ENCODE measurements at regions not wholly inside any gene's neighbourhood (a gene's known extent, or its start where the extent isn't known, plus 50 kb on each side); places are given as distances from the start of the nearest gene placed in this dataset.
A peak's percentile ranks its signal among the peaks of the same experiment; 100 is the strongest.

DNA sequence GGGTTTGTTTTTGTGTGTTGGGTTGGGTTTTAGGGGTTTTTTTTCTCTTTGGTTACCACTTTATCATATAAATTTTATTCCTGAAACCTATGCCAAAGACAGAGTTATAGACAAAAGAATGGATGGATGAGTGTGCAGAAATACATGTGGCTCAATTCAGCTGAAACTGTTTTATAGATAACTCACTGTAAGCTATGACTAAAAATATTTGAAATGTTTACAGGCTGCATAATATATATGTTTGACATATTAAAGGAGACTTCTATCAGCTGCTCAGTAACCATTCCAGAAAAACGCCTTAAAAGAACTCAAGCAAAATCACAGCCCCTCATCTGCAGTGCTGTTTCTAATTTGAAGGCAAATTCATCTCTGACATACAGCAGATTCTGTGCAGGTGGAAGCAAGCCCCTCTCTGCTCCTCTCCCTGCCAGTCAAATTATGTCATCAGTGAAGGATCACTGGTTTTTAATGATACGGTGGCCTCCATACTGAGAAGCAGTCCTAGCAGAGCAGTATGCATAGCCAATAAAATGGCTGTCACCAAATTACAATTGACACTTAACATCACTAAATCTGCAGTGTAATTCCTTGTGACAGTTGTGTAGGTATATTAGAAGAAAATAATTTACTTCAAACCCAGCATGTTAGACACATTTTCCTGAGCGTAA, 301.6 kb downstream of the NR2F1-AS1 start:
- DNase-seq (ENCODE audit: low read depth), result no peak

DNA sequence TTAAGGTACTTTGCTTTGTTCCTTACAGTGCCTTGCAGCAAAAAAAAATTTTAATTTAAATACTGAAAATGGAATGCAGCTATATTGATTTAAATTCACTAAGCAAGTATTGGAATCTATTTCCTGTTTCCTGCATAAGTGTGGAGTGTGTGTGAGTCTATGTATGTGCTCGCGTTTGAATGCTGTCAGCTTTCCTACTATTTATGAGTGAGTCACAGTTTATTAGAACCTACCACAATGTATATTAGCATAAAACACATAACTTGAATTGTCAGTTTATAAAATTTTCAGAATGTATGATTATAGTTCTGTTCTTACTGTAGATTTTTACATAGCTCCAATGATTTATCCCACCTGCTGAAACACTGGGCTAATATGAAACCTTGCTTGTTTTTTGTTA, 302.1 kb downstream of the NR2F1-AS1 start:
- no peak for DNase-seq (ENCODE audit: low read depth)

DNA sequence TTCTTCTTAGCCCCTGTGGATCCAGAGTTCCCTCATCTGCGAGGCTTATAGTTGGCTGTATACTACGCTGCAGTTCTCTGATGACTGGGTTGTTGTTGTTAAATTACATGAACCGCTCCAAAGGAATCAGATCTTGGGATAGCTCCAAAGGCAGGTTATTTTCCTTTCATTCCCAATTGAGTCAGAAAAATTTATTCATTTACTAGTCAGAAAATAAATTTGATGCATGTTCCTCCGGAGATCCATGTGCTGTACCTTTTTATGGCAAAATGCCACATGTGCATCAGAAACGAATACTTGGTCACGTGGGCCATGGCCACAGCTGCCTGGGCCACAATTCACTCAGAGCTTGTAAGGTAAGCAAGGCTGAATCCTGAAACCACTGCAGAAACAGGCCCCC, 304.0 kb downstream of the NR2F1-AS1 start:
- no peak for DNase-seq (ENCODE audit: low read depth)

DNA sequence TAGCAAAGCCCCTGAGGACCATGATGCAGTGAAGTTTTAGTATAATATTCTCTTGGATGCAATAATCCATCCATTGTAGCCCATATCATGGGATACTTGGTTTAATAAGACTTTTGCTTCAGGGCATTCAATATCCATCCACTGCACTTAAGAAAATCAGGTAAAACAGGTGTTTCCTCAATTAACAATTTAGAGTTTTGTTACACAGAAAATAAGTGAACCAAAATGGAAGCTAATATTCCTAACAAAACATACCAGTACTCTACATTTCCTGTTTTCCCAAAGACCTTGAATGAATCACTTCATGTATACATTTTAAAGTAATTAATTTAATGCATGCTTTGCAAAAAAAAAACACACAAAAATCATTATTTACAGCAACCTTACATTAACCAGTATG, 305.6 kb downstream of the NR2F1-AS1 start:
- DNase-seq (ENCODE audit: low read depth), result no peak

DNA sequence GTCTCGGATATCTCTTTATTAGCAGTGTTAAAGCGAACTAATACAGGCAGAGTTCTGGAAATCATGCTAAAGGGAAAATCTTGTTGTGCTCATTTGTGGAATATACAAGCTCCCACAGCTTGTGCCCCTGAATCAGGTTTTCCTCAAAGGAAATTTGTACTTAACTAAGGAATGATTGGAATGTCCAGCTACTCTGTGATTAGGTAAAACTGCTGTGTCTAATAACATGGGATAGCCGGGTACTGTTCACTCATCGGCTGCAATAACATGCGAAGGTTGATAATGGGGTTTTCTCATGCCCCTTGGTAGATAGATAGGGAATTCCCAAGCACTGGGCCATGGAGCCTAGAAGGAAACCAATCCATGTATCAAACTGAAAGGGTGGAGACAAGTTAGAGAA, 306.7 kb downstream of the NR2F1-AS1 start:
- DNase-seq (ENCODE audit: low read depth), result no peak

DNA sequence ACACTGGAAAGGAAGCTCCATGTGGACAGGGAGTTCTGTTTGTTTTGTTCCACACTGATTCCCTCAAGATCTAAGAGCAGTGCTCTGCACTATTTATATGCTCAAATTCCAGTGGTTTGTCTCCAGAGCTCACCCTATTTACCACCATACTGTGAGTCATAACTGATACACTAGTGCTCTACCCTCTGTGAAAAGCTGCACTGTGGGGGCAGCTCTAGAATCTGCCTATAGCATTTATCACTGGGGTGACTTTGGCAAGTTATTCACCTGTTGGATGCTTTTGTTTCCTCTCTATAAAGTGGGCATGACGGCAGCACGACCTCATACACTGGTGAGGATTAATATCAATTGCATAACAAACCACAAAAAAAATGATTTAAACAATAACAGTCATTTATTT, 307.8 kb downstream of the NR2F1-AS1 start:
- peak; percentile 67 for DNase-seq (ENCODE audit: low read depth)

DNA sequence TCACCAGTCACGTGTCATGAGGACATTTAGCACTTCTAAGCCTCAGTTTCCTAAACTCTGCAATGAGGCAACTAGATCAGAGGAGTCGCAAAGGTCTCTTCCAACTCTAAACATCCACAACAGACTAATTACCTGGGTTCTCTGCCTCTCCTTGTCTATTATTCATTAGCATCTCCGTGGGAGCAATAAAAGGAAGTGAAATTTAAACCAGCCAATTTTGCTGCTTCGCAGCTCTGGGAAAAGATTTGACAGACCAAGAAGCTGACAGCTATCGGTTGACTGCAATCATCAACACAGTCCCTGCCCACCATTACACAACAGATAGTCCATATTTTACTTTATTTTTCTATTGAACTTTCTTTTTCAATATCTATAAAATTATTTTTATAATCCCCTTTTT, 308.9 kb downstream of the NR2F1-AS1 start:
- DNase-seq (ENCODE audit: low read depth), result no peak

DNA sequence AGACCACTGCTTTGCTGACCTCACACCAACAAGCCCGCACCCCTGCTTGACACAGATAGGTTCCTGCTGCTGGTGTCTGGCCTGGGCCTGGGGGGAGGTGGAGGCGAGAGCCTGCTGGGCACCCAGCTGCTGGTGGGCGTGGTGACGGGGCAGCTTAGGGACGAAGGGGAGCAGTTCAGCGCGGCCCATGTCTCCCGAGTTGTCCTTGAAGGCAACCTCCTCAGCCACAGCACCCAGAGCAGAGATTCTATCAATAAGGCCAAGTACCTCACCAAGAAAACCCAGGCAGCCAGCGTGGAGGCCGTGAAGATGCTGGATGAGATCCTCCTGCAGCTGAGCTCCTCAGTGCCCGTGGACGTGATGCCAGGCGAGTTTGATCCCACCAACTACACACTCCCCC, 313.3 kb downstream of the NR2F1-AS1 start:
- DNase-seq (ENCODE audit: low read depth), result no peak

DNA sequence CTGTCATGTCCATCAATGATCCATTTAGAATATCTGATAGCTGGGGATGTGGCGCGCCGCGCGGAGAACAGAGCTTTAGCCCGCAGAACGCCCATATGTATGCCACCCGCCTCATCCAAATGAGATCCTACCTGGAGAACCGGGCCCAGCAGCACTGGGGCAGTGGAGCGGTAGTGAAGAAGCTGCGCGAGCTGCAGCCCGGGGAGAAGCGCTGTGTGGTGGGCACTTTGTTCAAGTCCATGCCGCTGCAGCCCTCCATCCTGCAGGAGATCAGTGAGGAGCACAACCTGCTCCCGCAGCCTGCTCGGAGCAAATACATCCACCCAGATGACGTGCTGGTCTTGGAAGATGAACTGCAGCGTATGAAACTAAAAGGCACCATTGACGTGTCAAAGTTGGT, 313.7 kb downstream of the NR2F1-AS1 start:
- DNase-seq (ENCODE audit: low read depth), result no peak

DNA sequence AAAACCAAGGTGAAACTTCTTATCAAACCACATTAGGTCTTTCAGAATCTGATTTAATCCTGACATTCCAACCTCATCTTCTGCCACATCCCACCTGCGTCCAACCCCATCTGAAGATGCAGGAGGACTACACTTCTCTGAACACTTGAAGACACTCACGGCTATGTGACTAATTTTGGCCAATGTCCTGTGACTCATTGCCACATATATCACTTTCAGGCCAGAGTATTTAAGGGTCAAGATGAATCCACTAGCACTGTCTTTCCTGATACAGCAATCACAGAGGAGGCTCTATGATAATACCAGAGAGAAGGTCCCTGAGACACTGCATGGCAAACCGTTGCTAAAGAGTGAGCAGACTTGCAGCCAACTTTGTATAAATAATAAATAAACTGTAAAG, 323.4 kb downstream of the NR2F1-AS1 start:
- peak; percentile 28 for DNase-seq (ENCODE audit: low read depth)

DNA sequence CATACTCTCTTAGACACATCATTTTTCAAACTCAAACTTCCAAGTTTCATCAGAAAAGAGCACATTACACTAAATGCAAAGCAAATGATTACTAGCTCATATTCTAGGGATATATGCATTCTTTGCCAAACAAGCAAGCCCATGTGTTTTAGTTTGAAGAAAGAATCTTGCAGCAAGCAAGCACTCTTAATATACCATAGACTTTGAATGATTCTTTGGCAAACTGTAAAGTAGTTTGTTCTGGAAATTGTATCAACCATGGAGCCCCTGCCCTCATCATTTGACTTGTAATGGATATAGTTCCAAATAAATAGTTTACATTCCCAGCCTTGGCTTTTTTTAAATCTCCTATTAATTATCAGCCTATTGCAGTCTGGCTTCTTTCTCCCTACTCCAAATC, 325.2 kb downstream of the NR2F1-AS1 start:
- no peak for DNase-seq (ENCODE audit: low read depth)

DNA sequence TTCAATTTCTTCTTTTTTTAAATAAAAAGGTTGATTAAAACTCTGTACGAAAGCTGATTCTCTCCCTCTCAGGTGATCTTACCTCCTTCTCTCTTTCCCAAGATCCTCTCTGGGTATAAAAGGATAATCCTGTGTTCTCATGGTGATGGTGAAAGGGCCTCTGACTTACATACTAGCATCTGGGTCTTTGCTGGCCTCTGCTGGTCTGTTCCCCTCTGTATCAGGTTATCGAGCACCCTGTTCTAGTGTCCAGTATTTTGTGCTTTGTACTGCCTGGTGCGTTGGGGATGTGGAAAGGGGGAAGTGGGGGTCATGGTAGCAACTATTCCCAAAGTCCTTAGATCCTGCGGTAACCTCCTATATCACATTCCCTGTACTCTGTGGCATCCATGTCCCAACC, 328.9 kb downstream of the NR2F1-AS1 start:
- DNase-seq (ENCODE audit: low read depth), result peak; percentile 11

DNA sequence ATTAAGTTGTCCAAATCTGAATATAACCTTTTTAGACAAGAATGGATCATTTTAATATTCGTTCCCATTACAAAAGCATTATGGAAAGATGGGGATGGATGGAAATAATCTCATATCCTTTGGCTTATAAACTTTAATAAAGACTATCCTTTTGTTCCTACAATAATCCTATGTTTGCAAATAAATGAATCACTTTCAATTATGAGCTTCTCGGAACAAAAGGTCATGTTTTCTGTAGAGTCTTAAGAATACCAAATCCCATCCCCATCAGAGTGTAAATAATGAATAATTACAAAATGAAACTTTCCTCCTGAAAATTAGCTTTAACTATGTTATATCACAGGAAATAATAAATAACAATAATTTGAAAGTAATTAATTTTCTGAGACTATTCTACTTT, 329.7 kb downstream of the NR2F1-AS1 start:
- no peak for DNase-seq (ENCODE audit: low read depth)

DNA sequence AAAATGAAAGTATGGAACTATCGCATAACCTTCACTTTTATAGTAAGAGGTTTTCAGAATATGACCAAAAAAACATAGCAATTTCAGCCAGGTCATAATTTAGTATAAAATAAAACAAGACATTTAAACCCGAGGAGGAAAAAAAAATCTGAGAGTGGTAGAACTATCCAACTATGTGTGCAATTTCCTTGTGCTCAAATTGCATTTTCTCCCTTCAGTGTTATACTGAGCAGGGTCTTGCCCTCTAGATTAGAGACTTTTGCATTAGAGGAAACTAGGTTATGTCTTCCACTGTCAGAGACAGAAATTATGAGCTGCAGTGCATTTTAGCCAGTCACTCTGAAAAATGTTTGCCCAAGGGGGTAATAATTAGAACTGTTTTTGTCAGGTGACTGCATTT, 330.6 kb downstream of the NR2F1-AS1 start:
- DNase-seq (ENCODE audit: low read depth), result no peak

DNA sequence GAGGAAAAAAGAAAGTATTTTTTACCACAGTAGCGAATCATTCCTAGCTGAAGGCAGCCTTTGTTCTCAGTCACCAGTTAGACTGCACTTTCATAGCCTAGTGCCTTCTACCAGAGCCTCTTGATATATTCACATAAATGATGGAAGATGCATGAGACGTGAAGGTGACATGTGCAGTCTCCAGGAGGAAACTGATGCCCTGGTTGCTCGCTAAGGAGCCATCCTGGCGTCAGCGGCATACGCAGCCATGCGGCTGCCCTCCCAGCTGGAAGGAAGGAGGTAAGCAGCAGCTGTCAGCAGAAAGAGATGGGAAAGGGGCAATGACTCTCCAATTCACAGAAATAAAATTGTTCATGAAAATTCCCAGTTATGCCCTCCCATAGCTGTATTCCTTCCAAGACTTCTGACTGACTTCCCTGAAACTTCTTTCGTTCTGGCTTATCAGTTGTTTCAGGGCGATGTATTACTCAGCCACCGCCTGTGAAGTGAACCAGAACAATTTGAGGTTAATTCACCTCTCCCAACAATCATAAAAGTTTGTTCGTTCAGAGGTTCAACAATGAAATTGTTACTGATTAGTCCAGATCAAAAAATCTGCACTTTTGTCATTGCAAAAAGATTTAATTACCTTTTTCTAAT, 331.2 kb downstream of the NR2F1-AS1 start:
- no peak for DNase-seq (ENCODE audit: low read depth)

DNA sequence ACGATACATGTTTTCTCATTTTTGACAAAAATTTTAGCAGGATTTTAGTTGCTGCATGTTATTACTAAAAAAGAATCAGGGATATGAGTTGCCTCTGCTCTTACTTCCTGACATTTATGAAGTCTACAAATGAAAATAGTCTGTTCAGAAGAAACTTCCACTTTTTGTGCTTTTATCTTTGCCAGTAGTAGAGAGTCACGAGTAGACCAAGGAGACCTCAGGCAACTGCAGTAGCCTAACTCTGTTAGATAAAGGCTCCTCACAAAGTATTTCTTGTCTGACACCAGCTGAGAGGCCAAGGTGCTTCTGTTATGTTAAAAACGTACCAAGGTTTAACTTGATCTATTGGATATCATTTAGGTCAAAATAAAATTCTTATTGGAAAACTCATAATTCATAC, 333.9 kb downstream of the NR2F1-AS1 start:
- DNase-seq (ENCODE audit: low read depth), result no peak

DNA sequence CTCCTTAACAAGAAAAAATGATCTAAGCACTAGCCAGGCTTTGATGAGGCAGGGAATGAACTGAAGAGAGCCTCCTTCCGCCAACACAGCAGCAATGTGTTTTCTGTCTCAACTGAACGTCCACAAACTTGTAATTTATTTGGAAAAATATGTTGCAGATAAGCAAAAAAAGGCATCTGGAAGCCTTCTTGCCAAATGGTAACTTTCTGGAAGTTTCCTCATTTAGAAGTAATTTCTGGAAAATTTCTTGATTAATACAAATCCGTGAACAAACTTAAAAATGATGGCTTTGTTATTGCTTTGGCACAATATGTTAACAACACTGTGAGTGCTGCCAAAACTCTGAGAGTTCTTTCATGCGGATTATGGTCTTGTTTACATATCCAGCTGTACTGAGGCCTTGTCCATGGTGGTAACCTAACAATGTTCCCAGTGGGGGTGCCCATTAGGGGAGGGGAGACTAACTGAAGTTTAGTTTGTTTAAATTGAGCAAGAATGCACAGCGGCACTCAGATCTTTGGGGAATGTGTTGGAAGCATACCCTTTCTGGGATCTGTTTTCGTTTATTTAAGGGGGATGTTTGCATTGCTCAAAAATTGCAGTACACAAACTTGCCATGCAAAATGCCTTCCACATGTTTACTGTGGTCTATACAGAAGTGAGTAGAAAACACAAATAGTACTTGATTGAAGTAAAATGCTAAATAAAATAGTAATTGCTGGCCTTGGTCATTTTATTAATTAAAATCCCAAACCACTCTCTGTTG, 334.7 kb downstream of the NR2F1-AS1 start:
- DNase-seq (ENCODE audit: low read depth), result no peak

DNA sequence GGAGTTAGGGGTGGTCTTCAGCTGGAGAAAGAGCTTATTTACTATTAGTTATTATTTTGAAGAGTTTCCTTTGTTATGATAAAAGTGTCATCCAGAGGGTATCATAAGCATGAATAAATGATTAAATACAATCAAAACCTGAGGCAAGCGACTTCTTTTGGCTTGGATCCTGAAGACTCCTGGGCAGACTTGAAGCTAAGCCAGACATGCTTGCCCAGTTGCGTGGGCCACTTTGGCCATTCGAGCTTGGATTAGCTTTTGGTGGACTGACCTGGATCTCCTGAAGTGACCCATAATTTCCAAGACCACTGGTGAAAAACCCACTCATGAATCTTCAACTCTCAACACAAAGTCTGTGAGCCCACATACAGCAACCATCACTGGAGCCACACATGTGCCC, 335.8 kb downstream of the NR2F1-AS1 start:
- DNase-seq (ENCODE audit: low read depth), result no peak

DNA sequence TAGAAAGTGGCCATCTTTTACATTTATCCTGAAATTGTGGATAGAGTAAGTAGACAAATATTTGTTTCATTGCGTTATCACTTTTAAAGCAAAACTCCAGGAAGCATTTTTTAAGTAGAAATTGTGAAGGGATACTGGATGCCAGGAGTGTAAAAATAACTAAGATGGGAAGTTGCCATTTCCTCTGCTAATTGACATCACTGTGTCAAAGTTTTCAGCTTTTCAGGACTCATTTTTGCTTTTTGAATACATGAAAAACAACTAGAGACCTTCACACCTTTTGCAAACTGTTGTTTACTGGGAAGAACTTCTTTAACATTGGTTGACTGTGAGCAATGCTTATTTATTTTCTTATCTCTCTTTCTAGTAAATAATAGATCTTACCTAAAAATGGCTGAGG, 337.5 kb downstream of the NR2F1-AS1 start:
- no peak for DNase-seq (ENCODE audit: low read depth)

DNA sequence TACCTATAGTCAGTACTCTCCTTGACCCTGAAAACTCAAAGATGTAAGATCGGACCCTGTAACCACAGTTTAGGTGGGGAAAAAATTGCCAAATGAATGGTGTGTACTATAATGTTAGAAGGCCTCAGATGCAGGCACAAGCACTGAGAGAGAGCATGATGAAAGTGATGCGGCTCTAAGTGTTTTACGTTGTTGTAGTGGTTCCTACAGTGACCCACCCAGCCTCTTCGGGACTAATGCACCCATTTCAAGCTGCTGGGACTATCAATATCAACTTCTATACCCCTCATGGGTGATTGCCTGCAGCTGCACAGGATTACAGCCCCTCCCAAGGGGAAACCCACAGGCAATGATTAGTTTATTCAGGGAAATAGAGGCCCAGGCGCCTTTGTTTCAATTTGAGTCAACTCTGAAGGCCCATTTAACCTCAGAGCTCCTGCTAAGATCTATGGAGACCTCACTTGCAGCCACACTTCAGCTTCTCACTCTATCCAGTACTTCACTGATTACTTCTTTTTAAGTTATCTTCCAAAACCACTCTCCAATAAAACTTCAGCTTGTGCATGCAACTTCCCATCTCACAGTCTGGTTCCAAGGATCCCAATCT, 340.7 kb downstream of the NR2F1-AS1 start:
- DNase-seq (ENCODE audit: low read depth), result no peak

DNA sequence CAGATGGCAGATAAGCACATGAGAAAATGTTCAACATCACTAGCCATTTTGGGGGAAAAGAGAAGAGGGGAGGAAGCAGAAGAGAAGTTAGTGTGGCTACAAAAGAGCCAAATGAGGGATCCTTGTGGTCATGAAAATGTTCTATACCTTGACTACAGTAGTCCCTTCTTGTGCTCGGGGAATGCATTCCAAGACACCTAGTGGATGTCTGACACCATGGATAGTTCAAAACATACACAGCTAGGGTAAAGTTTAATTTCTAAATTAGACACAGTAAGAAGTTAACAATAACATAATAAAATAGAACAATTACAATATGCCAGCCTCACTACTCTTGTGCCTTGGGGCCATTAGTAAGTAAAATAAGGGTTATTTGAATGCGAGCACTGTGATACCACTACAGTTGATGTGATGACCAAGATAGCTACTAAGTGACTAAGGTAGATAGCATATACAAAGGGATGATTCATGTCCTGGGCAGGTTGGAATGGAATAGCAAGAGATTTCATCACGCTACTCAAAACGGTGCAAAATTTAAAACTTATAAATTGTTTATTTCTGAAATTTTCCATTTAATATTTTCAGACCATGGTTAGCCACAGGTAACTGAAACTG, 344.1 kb downstream of the NR2F1-AS1 start:
- DNase-seq (ENCODE audit: low read depth), result no peak

DNA sequence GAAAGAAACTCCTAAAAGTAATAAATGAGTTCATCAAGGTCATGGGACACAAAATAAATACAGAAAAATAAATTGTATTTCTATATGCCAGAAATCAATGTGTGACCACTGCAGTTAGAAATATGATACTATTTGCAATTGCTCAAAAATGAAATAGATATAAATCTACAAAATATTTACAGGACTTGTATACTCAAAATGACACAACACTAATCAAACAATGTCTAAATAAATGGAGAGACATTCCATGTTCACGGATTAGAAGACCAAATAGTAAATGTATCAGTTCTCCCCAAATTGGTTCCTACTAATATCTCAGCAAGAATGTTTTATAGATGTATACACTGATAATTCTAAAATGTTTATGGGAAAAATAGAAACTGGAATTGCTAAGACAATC, 345.3 kb downstream of the NR2F1-AS1 start:
- DNase-seq (ENCODE audit: low read depth), result no peak

Measured in myocyte (in vitro differentiated cells).